Stimulated activated CD4-positive, alpha-beta T cell treated with anti-CD3 and anti-CD28 coated beads, Interleukin-15, amount 100 ng/mL, for 48 hours (primary cell): ENCODE measurements at regions not wholly inside any gene's neighbourhood (a gene's known extent, or its start where the extent isn't known, plus 50 kb on each side); places are given as distances from the start of the nearest gene placed in this dataset.
"Not testable (repeated sequence)": the region's sequence is repeated elsewhere in the genome, so short reads cannot be mapped to it uniquely, and the experiment has no call there.

ENCODE experiments used
- DNase-seq, 2 donors: peaks; one replicate each; pipeline ENCODE4 v3.0.0-alpha.2; 2020; ENCODE audit warnings: low read depth in 2 of 2

GRCh38 chr7:73175322-73175721 lies 89.5 kb upstream of the SPDYE9 start:
- DNase-seq, result not testable (repeated sequence)

DNA sequence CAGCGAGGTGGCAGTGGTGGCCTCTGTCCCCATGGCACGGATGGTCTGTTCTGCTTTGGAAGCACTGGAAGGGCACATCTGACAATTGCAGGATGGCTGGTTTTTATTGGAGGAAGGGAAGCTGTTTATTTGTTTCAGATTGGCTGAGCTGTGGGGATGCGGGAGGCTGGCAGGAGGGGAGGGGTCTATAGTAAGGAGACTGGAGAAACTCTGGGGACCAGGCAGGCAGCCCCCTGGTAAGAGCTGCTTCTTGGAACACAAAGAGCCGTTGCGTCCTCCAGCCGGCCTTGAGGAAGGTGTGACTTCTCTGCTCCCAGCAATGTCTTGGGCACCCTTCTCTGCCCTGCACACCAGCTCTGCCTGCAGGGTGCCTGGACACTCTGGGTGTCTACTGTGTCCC lies 85.1 kb upstream of the SPDYE9 start:
- DNase-seq, result not testable (repeated sequence)

DNA sequence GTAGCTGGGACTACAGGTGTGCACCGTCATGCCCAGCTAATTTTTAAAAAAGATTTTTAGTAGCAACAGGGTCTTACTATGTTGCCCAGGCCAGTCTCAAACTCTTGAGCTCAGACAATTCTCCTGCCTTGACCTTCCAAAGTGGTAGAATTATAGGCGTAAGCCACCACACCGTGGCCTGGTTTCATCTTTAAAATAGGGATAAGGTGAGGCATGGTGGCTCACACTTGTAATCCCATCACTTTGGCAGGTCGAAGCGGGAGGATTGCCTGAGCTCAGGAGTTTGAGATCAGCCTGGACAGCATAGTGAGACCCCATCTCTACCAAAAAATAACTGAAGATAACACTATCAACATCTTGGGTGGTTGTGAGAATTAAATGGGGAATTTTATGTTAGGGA lies 84.6 kb upstream of the SPDYE9 start:
- DNase-seq, result not testable (repeated sequence)

DNA sequence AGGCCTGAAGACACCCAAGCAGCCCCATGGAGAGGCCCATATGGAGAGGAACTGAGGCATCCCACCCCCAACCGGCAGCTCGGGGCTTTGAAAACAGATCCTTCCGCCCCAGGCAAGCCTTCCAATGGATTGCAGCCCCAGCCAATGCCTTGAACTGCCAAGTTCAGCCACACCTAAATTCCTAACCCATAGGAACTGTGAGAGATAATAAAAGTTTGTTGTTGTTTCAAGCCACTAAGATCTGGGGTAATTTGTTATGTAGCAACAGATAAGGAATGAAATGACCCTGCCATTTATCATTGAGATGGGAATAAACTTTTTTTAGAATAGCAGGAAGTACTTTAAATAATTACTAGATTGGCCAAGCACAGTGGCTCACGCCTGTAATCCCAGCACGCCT lies 80.3 kb upstream of the SPDYE9 start:
- not testable (repeated sequence) for DNase-seq

DNA sequence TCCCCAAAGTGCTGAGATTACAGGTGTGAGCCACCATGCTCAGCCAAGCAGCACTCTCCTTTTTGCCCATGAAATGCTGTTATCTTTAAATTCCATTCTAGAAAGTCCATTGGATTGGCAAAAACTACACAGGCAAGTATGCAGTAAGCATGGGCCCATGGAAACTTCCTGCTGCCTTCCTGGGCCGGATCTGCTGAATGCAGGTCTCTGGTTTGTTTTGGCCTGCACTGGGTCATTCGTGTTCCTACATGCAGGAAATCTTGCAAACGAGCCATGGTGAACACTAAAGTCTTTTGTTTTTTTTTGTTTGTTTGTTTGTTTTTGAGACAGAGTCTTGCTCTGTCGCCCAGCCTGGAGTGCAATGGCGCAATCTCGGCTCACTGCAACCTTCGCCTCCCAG lies 76.8 kb upstream of the SPDYE9 start:
- not testable (repeated sequence) for DNase-seq

GRCh38 chr7:73161727-73162126 lies 75.9 kb upstream of the SPDYE9 start:
- not testable (repeated sequence) for DNase-seq

DNA sequence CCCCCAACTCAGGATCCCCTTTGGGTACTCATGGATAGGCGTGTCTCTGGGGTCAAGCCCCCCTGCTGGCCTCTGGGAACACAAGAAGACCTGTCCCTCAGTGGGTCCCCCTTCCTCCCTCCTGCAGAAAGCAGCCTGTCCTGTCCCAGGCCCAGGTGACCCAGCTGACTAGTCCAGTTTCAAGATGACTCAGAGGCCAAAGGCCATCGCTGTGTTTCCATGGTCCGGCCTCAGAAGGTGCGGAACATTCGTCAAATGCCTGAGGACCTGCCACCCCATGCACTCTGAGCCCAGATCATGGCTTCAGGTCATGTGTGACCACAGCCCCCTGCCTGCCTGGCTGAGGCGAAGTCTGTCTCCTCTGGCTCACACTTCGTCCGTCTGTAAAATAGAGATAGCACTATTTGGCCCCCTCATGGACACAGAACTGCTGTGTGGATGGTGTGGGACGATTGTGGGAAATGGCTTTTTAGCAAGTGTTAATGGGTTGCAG lies 71.4 kb upstream of the SPDYE9 start:
- DNase-seq, result not testable (repeated sequence)

GRCh38 chr7:73156510-73157168 lies 70.8 kb upstream of the SPDYE9 start:
- DNase-seq, result not testable (repeated sequence)

- peak; percentile 61 to 71 for DNase-seq
These were observed 68.8 kb upstream of the SPDYE9 start for GRCh38 chr7:73154586-73155038.

GRCh38 chr7:73153921-73154585 lies 68.2 kb upstream of the SPDYE9 start:
- not testable (repeated sequence) for DNase-seq

DNA sequence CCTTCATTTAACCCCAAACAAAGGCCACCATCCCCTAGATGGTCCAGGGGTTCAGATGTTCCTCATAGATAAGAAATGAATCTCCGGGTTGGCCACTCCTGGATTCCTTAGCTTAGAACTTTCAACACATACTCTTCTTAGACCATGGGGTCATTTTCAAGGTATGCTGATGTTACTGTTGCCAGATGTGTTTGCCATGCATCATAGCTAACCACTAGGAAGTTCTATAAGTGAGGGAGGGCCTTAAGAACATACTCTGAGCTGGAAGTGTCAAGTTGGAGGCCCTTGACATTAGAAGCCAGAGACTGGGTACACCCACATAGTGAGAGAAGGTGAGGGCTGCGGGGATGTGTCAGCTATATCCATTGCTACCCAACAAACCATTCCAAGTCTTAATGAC lies 62.7 kb upstream of the SPDYE9 start:
- DNase-seq, result not testable (repeated sequence)

GRCh38 chr7:73147681-73148080 lies 61.8 kb upstream of the SPDYE9 start:
- DNase-seq, result not testable (repeated sequence)

GRCh38 chr7:73143993-73144392 lies 58.2 kb upstream of the SPDYE9 start:
- DNase-seq, result not testable (repeated sequence)

GRCh38 chr7:73137922-73138321 lies 52.1 kb upstream of the SPDYE9 start:
- not testable (repeated sequence) for DNase-seq
